GM10248 (cell line): ENCODE measurements at regions not wholly inside any gene's neighbourhood (a gene's known extent, or its start where the extent isn't known, plus 50 kb on each side); places are given as distances from the start of the nearest gene placed in this dataset.
"Not testable (repeated sequence)": the region's sequence is repeated elsewhere in the genome, so short reads cannot be mapped to it uniquely, and the experiment has no call there.

Experiments used
- CTCF ChIA-PET: fragments of 300-600 bp; sonication (Branson Sonifier 250); formaldehyde crosslinking; extraction: SDS; loops from one replicate; lab custom pipeline; 2021; ENCODE audit warnings: antibody characterized with exemption; lab: Yijun Ruan, JAX
- POLR2A ChIA-PET: fragments of 350-650 bp; sonication (Branson Sonifier 250); formaldehyde crosslinking; extraction: SDS; loops from one replicate; lab custom pipeline; 2020; ENCODE audit warnings: antibody characterized with exemption; lab: Yijun Ruan, JAX
- DNase-seq: peaks from one replicate; pipeline ENCODE4 v3.0.0; 2012; ENCODE audit errors: extremely low spot score
- TF ChIP-seq, protein P1 (sequence below): IDR thresholded peaks from 2 replicates; pipeline ENCODE4 v1.5.1; 2012; ENCODE audit warnings: mild to moderate bottlenecking, low read depth; ENCODE audit errors: extremely low read depth, missing control alignments, control extremely low read depth

DNA sequence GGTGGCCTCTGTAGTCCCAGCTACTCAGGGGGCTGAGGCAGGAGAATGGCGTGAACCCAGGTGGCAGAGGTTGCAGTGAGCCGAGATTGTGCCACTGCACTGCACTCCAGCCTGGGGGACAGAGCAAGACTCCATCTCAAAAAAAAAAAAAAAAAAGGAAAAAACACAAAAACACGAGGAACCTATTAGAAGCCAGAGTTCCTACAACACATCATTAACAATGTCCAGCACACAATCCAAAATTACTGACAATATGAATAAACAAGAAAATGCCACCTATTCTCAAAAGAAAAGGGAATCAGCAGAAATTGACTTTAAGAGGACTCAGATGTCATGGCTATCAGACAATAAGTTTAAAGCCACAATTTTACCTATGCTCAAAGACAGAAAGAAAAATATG is 57.3 kb upstream of the HS3ST3A1 start:
- CTCF ChIA-PET, DNase-seq, POLR2A ChIA-PET: not testable (repeated sequence)

DNA sequence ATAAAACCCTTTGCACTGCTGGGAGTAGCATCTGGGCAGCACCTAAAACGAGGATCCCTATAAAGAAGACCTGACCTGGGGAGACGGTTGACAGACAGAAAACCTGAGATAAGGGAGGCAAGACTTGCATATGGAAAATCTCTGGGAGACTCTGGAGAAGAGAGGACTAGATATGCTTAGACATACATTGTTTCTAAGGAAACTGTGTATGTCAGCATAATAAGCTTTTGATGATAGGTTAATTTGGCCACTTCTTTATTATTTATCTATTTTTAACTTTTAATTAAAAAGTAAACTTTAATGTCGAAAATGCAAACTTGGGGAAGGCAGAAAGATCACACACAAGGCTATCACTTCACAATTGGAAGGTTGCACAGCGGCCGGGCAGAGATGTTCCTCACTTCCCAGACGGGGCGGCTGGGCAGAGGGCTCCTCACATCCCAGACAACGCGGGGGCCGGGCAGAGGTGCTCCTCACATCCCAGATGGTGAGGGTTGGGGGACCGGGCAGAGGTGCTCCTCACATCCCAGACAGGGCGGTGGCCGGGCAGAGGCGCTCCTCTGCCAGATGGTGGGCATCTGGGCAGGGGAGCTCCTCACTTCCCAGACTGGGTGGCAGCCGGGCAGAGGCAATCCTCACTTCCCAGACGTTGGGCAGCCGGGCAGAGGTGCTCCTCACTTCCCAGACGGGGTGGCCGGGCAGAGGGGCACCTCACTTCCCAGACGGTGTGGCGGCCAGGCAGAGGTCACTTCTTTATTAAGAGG is 64.3 kb upstream of the HS3ST3A1 start:
- ChIA-PET CTCF (interaction anchor here (1.1 kb wide), 1 partner anchor 28 kb away, joined by 3 read pairs; no protein-coding TSS in a partner anchor), POLR2A (no interaction called here)
- DNase-seq: no peak
- TF ChIP-seq, protein P1, sequence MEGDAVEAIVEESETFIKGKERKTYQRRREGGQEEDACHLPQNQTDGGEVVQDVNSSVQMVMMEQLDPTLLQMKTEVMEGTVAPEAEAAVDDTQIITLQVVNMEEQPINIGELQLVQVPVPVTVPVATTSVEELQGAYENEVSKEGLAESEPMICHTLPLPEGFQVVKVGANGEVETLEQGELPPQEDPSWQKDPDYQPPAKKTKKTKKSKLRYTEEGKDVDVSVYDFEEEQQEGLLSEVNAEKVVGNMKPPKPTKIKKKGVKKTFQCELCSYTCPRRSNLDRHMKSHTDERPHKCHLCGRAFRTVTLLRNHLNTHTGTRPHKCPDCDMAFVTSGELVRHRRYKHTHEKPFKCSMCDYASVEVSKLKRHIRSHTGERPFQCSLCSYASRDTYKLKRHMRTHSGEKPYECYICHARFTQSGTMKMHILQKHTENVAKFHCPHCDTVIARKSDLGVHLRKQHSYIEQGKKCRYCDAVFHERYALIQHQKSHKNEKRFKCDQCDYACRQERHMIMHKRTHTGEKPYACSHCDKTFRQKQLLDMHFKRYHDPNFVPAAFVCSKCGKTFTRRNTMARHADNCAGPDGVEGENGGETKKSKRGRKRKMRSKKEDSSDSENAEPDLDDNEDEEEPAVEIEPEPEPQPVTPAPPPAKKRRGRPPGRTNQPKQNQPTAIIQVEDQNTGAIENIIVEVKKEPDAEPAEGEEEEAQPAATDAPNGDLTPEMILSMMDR: no peak

DNA sequence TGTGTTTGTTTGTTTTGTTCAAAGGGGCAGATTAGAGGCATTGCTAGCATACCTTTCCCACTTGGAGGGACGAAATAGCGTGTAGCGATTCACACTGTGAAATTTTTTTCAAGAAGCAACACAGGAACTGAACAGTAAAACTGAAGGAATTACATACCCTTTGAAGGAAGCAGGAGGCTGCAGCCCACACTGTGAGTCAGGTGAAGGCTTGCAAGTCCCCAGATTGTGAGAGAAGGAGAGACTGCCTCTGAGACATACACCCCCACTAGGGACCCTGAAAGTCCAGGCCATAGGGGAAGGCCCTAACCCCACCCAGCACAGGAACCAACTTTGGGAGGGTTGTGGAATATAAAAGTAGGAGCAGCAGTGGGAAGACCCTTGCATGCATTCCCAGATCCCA is 69.6 kb upstream of the HS3ST3A1 start:
- DNase-seq: no peak
- TF ChIP-seq, protein P1: no peak
- ChIA-PET POLR2A (no interaction called here), CTCF (interaction anchor here (1.5 kb wide), 1 partner anchor 1255 kb away, joined by 3 read pairs; no protein-coding TSS in a partner anchor)

DNA sequence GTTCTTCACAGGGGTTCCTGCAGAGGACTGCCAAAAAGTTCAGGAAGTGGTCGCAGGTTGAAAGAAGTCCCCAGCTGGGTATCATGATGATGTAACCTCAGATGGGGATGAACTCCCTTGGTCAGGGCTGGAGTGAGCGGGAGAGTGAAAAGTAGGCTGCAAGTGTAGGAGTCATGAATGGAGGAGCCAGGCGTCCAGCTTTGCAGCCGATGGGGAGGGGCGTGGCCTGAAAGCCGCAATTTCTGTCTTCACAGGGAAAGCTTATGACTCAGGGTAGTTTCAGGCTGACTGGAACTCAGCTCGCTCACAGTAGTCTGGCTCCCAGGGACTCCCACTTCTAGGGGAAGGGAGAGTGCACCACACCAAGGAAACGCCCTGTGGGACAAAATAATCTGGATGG is 70.0 kb upstream of the HS3ST3A1 start:
- DNase-seq: no peak
- TF ChIP-seq, protein P1: no peak
- CTCF ChIA-PET: interaction anchor here (1.5 kb wide), 1 partner anchor 1254 kb away, joined by 3 read pairs; no protein-coding TSS in a partner anchor
- POLR2A ChIA-PET: no interaction called here

DNA sequence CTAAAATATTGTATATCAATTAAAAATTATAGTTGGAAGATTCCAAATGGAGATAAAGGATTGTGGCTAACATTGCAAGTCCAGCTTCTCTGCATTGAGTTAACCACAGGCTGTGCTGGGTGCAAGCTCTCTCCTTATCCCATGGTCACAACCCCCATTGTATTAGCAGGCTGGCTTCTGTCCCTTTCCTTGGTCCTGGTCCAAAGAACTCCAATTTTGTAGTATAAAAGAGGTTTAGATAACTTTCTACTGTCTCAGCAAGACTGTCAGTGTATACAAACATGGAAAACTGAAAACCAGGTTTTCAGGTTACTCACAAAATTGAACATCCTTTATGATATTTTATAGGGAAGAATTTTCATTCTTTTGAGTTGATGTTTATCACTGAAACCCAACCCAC is 76.6 kb upstream of the HS3ST3A1 start:
- ChIA-PET CTCF (no interaction called here), POLR2A (no interaction called here)
- TF ChIP-seq, protein P1: no peak
- DNase-seq: no peak

DNA sequence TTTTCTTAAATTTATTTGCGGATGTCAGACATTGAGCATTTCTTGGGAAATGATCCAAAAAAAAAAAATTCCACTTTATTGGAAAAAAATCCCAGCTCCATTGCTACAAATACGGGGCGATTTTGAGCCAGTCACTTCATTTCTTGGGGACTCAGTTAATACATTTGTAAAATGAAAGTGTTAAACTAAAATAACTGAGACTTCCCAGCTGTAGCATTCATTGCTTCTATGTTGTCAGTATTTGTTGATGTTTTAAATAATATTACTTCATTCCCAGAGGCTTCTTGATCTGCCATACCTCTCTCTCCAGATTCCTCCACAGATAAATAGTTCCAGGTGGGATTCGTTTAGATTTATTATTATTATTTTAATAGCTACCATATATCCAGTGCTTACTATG is 77.1 kb upstream of the HS3ST3A1 start:
- TF ChIP-seq, protein P1: no peak
- CTCF ChIA-PET: no interaction called here
- POLR2A ChIA-PET: no interaction called here
- no peak for DNase-seq

DNA sequence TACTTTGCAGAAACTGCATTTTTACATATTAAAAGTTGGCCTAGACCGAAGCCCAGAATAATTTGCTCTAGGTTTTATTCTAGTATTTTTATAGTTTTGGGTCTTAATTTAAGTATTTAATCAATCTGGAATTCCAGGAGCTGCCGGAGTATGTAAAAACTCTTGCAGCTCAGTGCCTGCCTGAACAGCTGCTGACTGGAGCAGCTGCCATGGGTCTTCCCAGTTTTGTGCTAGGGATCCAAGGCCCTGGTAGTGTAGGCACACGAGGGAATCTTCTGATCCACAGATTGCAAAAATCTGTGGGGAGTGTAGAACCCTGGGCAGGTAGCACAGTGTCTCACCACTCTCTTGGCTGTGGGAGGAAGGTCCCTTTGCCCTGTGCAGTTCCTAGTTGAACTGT is 87.0 kb upstream of the HS3ST3A1 start:
- POLR2A ChIA-PET: no interaction called here

More for the DNA sequence above, 87.0 kb upstream of the HS3ST3A1 start:
- no peak for DNase-seq
- TF ChIP-seq, protein P1: no peak
- CTCF ChIA-PET: no interaction called here
